ENCODE measurements at regions not wholly inside any gene's neighbourhood (a gene's known extent, or its start where the extent isn't known, plus 50 kb on each side); places are given as distances from the start of the nearest gene placed in this dataset.

DNA sequence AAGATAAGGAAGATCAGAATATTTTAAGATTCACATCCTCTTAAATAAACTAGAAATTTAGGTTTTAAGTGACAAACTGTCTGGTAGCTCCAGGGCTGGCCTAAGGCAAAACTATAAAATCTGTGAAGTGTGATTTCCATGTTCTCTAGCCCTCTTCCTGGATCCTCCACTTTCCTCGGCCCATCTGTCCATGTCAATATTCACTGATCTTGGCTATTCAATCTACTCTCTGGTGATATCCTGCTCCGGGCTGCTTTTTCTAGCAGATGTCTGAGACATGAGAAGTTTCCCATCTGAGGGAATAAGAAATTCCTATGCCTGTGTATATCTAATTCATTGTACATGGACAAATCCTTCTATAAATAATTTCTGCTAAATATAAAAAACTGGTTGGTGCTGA is 500.4 kb downstream of the GALC start:
- TF ChIP-seq CTCF (IDR thresholded peaks at IDR 0.05; ENCODE audit: borderline replicate concordance, extremely low read depth, low read length, poor library complexity, severe bottlenecking) (no peak), EZH2 (IDR thresholded peaks at IDR 0.05; ENCODE audit: borderline replicate concordance, low read depth, low read length, severe bottlenecking) (no peak)
